ENCODE measurements at regions not wholly inside any gene's neighbourhood (a gene's known extent, or its start where the extent isn't known, plus 50 kb on each side); places are given as distances from the start of the nearest gene placed in this dataset.
A peak's percentile ranks its signal among the peaks of the same experiment; 100 is the strongest.
"Not testable (repeated sequence)": the region's sequence is repeated elsewhere in the genome, so short reads cannot be mapped to it uniquely, and the experiment has no call there.

DNA sequence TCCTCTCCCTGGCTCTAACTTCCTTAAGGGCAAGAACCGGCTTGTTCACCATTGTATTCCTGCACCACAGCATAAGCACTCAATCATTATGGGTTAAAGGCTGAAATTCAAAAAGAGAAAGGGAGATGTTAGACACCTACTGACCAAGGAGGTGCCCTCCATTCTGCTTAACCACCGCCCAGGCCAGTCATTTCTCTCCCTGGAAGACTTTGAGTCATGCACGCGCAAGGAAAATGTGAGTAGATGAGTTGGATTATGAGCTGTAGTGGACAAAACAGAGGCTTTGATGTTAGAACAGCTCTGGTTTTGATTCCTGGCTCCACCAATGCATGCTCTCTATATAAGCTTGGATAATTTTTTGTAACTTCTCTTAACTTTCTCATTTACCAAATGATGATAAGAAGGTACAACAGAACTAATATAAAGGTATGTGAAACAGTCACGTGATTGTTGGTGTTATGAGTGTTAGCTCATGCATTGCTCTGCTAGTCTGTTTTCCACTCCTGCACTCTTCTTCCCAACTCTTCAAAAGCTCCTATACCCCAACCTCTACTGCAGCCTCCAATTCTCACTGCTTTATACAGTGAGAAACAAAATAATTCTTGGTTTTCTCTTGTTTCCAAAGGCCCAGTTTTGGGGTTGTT is 148.4 kb upstream of the ATP11B start:
- no peak for DNase-seq

DNA sequence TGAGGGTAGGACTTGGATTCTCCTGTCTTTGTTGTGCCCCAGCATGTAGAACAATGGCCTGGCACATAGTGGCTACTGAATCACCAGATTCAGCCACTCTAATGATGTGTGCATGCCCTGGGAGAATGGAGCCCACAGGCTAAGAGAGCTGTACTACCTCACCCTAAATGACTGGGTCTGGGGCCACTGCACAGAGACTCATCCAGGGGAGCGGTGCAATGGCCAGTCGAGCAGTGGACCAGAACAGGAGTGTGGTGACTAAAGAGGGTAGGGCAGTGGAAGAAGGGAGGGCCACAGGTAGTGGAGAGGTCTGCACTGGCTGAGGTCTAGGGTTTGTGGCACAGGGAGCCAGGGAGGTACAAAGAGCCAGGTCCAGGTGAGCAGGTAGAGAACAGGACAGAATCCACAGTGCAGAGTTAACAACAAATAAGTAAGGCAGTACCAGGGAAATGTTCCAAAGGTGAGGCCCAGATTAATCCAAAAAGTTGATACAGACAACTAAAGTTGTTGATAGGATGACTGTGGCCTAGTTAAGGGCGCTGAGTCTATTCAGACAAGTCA is 142.7 kb upstream of the ATP11B start:
- no peak for DNase-seq

DNA sequence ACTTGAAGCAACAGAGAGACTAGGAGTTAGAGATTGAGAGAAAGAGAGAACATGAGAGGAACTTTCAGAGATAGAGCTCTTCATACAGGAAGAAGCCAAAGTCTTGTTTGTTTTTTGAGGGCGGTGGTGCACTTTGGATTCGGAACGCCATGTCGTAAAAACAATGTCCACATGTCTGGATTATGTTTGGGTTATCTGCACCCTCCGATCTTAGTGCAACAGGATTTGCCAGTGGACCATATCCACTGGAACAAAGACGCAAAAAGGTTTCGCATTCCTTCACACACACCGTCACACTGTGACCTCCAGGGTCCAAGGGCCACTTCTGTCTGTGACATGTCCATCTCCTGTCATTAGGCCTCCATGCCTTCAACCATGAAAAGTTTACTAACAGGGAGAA is 141.8 kb upstream of the ATP11B start:
- DNase-seq, result no peak

DNA sequence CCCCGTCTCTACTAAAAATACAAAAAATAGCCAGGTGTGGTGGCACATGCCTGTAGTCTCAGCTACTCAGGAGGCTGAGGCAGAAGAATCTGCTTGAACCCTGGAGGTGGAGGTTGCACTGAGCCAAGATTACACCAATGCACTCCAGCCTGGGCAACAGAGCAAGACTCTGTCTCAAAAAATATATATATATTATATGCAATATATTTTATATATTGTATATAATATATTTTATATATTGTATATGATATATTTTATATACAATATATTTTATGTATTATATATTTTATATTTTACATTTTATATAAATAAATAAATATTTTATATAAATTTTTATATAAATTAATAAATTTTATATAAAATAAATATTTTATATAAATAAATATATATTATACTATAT is 140.2 kb upstream of the ATP11B start:
- not testable (repeated sequence) for DNase-seq

DNA sequence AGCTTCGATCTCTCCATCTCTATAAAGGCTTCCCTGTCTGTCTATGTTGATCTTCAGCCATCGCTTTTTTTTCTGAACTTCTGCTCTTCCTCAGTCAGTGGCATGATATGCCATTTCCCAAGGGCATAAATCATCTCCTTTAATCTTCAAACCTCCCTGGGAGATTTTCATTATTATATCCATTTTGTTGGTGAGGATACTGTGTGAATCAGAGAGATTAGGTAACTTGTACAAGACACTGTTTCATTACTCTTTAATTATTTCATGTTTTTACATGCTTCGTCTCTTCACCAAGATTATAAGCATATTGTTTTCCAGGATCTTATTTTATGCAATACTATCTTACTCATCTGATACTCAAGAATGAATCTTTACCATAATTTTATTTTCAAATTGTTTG is 124.8 kb upstream of the ATP11B start:
- DNase-seq, result no peak

DNA sequence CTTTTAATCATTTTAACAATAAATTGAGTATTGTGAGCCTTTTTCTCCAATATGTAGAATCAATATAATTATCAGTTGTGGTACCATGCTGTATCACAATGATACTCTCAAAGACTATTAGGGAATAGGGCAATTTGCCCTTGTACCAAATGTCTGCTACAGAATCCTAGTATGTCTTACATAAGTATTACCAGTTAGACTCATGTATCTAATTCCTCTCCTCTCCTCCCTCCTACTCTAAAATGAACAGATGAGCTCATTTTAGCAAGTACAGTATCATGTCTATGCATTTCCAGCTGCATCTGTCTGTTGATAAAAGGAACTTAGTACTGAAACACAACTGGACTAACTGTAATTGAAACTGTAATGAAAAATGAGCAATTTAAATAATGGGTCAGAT is 124.3 kb upstream of the ATP11B start:
- no peak for DNase-seq

DNA sequence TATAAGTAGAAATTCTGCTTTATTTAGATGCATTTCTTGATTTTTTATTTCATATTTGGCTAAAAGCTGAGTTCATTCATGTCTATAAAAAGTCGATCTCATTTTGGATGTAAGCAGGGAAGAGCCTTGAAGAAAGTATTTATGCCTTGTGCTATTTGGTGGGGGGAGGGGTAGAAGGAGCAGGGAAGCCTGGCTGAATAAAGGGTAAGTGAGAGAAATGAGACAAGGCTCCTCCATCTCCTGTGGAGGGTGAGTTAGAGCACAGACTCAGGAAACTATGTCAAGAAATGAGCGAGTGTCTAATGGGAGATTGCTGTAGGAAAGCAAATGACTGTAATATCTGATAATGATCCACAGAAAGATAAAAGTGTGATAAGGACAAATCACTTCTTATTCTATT is 121.8 kb upstream of the ATP11B start:
- DNase-seq, result no peak

DNA sequence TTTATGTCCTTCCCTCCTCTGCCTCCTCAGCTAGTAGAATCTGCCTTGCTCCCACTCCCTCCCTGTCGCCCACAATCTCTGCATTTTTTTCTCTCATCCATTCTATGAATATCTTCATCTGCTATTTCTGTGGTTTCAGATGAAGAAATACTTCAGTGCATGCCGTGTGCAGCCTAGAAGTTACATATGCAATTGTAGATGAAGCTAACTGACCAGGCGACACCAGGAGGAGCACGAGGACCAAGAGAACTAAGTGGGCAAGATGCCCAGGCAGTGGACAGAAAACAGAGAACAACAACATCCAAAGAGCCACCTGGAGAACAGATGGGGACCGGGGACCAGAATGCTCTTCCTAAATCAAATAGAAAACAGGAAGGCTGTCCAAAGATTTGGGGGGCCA is 121.4 kb upstream of the ATP11B start:
- no peak for DNase-seq

DNA sequence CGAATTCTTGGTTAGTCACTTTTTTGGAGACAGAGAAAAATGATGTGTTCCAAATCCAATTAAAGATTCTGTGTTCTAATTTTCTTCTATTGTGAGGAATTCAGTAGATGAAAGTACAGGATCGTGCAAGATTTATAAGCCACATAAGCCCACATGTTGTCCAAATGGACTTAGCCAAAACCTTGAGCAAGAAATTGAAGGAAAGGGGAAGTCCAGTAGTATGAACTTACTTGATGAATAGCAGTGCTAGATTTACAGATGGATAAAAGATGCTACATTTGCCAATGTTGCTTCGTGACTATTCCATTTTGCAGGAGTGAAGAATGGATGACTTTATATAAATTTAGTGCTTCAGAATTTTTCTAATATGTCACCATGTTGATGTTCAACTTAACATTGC is 120.0 kb upstream of the ATP11B start:
- no peak for DNase-seq

DNA sequence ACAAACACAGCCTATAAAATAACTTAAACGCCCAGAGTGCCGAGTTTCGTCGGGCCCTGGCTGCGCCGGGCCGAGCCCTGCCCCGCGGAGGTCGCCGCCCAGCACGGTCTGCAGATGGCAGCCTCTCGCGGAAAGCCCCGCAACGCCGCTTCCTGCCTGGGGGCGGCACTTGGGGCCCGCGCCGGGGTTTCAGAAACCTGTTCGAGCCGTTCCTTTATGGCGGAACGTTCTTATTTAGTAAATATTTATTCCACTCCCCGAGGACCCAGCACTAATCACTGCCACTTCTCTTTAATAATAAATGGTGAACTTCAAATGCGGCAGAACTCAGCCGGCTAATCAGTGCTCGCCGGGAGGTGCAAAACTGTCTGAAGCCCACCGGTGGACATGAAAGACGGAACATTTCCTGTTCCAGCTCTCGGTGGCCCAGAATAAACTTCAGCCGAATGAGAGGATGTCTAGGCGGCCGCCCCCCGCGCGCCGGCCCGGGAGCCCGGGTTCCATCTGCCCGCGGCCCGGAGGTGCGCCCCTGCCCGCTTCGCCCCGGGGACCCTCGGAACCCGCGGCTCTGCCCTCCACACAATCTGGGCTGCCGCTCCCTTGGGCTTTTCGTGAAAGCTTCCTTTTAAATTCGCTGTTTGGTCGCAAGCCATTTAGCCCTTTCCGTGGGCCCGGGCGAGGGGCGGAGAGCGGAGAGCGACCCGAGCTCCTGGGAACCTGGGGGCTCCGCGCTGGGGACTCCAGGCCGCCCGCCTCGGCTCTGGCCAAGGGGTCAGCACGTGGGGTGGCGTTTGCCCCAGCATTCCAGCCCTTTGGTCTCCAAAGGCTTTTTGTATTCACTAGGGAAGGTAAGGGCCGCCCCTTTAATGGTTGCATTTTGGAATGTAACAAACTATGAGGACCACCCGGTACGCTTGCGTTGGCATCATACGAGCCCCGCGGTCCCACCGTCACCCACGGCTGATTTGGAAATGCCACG is 110.8 kb upstream of the ATP11B start:
- peak; percentile 50 to 56 for DNase-seq

DNA sequence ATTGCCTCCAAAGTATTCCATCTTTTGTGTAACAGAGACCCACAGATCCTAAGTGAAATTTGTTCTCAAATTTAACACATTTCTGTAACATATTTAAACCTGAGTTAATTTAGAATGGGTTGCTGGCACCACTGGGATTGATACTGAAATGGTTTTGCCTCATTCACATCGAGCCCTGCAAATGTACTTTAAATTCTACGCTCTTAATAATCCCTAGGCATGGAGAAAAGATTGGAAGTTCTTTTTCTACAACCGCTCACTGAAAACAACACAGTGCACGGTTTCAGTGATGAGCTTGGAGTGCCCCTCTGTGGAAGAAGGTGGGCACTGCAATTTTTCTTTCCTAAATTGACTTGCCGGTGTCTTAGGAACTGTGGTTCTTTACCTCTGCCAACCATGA is 109.9 kb upstream of the ATP11B start:
- peak; percentile 45 to 66 for DNase-seq

DNA sequence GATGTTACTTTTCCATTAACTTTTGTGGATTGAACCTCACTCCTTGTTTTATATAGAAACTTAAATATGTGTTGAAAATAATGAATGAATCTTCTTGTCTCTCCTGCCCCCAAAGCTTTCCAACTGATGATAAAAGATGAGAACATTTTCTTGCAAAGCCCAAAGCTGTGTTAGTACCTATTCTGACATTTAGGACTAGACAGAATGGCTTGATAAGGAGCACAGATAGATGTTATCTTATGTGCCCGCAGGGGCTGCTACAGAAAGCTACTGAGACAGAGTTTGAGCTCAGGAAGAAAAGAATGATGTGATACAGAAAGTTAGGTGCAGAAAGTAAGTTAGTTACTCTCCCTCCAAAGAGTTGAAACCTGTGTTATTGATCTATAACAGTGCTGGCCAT is 109.4 kb upstream of the ATP11B start:
- no peak for DNase-seq

DNA sequence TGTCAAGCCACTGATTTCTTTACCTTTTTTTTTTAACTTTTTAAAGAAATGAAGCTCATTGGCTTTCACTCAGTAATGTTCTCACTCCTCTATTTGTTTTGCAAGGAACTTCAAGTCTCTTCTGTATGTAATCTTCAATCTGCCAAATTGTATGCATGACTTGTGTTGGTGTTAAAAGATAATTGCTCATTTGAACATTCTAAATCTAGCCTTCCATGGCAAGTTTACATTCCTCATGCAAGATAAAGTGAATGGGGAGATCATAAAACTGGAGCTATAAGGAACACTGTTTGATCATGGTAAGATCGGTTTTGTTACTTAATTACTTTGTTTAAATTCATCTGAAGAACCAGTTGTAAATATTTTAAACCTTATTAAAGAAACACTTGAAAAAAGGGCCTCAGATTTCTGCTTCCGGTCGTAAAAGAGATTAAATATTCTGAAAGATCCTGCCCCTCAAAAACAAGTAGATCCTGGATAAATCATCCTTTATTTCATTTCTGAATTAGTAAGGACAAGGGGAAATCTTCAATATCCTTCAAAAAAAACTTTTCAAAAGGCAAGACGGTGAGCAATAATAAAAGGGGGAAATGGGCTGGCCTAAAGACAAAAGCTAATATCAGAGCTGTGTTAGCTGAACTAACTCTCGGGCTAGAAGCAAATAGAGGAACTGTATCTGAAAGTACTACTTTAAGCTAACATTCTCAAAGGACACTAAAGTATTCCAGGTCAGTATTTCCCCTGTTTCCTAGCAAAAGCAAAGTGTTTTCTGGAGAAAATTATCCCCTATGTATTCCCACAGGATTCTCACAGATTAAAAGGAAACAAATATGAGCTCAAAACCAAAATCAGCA is 107.0 kb upstream of the ATP11B start:
- no peak for DNase-seq

DNA sequence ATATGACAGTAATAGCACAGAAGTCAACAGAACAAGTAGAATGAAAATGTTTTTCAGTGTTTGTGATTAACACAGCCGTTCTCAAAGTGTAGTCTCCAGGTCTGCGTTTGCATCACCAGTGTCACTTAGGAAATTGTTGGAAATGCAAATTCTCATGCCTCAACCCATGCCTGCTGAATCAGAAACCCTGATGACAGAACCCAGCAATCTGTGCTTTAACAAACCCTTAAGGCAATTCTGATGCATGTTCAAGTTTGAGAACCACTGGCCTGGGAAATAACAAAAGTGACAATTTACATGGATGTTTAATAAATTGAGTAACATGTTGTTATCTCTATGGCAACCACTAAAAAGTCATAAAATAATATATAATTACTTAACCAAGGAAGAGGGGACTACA is 103.1 kb upstream of the ATP11B start:
- no peak for DNase-seq

DNA sequence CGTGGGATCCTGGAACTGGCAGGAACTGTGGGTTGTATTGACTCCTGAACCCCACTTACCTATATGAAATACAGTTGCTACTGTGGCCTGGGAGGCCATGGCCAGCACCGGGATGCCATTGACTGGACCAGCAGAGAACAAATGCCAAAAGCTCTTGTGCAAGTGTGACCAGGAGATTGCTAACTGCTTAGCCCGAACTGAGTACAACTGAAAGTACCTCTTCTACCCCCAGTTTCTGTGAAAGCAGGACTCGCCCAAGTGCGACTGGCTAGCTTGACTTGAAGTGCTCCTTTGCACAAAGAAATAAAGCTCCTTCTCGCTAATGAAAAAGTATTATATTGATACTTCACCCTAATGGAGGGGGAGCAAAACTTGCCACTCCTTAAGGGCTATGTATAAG is 101.3 kb upstream of the ATP11B start:
- no peak for DNase-seq

DNA sequence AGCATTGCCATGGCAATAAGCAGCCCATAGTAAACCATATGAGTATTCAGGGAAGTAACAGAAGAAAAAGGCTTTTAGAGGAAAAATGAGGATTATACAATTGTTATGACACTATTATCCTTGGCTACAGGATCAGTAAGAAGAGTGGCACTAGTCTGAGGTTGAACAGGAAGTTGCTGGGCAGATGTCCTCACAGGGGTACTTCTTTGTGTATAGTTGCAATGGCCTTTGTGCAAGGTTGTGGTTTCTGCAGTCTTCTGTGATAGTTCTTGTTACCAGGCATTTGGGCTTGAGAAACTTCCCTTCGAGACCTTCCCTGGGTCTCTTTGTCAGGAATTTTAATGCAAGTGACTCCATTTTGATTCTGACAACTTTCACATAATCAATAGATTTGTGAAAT is 100.6 kb upstream of the ATP11B start:
- DNase-seq, result no peak

DNA sequence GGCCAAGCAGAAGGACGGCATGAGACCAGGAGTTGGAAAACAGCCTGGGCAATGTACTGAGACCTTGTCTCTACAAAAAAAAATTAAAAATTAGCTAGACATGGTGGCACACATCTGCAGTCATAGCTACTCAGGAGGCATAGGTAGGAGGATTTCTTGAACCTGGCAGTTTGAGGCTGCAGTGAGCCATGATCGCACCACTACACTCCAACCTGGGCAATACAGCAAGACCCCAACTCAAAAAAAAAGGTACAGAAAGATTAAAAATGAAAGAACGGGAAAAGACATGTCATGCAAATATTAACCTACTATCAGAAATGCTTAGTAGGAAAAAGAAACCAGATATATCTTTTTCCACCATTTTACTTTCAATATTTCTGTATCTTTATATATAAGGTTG is 99.6 kb upstream of the ATP11B start:
- no peak for DNase-seq

DNA sequence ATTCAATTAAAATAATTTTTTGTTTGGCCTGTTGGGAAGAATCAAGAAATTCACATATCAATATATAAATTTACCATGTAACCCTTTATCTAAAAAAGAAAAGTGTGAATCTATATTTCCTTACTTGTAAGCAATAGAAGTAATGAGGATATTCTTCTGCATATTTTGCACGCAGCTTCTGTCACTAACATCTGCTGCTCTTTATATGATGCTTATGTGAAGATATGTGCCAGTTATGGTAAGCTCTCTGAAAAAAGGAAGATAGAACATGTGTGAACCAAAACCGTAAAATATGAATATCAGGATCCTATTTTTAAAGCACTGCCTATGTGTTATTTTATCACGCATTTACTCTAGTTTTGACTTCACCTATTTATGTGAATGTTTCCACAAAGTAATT is 96.4 kb upstream of the ATP11B start:
- DNase-seq, result no peak

DNA sequence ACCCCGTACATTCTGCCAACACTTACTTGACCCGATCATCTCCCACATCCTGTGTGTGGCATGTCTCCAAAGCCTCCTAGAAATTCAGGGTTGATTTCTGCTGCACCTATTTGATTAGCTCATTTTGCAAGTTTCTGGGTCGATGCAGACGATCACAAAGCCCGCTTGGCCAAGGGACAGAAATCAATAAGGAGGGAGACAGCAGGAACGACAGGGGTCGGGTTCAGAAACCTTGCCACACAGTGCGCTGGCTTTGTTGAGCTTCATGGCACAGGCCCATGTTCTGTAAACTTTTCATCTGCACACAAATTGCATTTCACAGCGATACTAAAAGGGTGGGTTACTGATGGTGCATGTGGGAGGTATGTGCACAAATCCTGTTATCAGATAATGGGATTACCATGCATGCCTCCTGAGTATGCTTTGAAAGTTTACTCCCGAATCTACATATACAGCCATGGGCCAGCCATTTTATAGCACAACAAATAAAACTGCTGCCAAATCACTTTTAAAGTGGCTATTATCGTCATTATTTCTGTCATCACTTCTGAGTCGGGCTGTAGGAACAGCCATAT is 95.9 kb upstream of the ATP11B start:
- DNase-seq, result no peak

DNA sequence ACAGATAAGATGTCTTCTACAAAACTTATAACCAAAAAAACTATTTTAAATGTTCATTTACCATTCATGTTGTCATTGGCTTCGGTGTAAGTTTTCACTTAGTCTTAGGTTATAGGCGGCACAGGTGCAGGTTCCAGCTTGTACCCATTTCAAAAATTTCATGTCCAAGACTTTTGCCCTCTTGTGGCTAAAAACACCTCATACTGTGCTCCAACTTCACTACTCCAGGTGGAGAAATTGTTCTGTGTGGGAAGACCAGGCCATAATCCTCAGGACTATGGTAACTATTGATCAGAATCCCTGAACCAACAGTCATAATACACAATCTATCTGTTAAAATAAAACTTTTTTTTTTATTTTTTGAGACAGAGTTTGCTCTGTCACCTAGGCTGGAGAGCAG is 95.2 kb upstream of the ATP11B start:
- no peak for DNase-seq

DNA sequence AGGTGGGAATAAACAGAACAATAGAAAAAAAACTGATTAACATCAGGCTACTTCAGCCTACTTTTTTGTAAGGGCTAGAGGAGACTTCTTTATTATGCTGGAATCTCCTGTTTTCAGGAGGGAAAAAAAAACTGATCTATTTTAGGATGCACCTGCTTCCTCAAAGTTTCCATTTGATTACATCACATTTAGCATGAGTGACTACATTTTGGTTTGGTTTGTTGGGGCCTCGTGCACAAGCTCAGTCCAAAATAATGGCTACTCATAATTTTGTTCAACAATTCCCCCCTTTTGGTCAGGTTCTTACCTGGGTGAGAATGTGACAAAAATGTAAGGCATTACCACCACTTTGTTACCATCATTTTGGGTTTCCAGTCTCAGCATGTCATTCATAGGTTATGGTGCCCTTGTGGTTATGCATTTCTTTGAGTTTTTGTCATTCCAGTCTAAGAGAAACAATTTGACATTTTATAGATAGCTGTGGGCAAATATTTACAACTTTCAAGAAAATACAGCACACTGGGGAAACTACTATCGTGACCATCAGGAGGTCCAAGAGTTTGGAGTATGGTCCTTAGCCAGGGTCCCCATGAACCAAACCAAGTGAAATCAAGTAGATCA is 93.6 kb upstream of the ATP11B start:
- DNase-seq, result no peak

DNA sequence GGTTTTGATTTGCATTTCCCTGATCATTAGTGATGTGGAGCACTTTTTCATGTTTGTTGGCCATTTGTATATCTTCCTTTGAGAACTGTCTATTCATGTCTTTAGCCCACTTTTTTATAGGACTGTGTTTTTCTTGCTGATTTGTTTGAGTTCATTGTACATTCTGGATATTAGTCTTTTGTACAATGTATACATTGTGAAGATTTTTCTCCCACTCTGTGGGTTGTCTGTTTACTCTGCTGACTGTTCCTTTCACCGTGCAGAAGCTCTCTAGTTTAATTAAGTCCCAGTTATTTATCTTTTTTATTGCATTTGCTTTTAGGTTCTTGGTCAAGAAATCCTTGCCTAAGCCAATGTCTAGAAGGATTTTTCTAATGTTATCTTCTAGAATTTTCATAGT is 91.1 kb upstream of the ATP11B start:
- DNase-seq, result no peak
